DMS 273 (cell line): ENCODE measurements at regions not wholly inside any gene's neighbourhood (a gene's known extent, or its start where the extent isn't known, plus 50 kb on each side); places are given as distances from the start of the nearest gene placed in this dataset.

Experiments used
- DNase-seq: peaks from one replicate; lab custom pipeline; 2025; ENCODE audit not compliant: unreplicated experiment; lab: John Stamatoyannopoulos, UW

DNA sequence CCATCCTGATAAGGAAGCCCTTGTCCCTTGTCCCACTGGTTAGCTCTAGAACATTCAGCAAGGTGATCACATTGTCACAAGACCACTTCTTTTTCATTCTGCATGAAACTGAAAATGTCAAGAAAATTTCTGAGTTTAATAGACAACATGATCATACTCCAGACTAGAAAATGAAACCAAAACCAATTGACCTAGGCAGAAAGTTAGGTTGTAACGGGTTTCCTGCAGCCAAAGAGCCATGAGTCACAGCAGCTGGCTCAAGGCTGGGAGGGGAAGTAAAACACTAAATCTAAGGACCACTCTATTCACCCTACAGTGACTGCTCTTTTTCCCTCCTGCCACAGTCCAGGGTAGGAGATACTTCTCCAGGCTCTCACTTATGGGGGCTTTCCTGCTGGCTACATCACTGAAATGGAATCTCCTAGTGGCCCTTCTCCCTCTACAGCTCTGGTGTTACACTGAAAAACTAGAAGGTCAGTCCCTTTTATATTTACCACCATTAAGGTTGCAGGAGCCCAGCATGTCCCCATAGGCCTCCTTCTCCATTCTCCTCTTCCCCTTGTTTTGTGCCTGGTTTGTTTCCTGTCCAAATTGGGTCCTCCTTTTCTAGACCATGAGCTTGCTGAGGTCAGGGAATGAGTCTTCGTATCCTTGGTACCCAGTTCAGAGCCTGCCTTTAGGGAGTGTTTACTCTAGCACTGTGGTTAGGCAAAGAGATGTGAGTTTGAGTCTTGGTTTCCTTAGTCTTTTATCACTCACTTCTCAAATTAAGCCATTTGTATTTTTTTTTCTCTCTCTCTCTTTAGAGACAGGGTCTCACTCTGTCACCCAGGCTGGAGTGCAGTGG is 236.5 kb upstream of the JUN start:
- peak; percentile 10 for DNase-seq

DNA sequence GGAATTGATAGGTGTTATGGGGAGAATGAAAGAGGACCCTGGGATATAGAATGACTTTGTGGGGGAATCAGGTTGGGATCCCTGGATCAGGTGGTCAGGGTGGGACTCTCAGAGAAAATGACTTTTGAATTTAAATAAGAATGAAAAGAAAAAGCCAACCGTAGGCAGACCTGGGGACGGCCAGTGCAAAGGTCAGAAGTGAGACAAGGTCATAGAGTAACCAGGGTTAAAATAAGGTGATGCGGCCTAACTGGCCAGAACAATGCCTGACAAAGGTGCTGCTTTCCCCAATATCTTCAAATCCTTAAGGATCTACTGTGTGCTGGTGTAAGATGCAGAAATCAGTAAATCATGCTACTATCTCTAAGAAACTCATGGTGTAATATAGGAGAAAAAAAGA is 238.4 kb upstream of the JUN start:
- DNase-seq: no peak

DNA sequence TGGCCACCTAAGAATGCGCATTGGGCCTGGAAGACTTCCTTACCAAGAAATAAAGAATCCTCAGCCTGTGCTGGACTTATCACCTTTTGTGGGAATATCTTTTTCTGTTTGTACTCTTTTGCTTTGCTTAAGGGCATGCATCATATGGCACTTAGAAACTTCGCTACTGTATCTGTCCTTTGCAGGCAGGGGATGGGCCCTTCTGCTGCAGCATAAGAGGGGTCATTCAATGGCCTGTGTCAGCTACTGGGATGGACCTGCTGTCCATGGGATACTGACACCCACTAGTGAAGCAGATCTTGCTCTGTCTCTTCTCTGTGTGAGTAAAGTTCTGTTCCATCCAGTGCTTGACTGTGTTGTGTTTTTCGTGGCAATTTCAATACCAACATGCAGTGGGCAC is 239.0 kb upstream of the JUN start:
- DNase-seq: no peak

DNA sequence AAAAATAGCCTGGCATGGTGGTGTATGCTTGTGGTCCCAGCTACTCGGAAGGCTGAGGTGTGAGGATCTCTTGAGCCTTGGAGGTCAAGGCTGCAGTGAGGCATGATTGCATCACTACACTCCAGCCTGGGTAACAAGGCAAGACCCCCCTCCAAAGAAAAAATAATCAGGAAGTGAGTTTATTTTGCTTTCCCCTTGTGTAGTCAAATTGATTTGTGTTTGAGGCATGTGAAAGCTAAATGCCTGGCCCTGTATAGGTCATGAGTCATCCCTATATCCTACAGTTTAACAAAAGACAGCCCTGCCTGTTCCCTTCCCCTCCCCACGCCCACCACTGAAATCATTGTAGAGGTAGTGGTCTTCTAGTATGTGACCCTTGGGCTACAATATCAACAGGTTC is 241.4 kb upstream of the JUN start:
- no peak for DNase-seq

DNA sequence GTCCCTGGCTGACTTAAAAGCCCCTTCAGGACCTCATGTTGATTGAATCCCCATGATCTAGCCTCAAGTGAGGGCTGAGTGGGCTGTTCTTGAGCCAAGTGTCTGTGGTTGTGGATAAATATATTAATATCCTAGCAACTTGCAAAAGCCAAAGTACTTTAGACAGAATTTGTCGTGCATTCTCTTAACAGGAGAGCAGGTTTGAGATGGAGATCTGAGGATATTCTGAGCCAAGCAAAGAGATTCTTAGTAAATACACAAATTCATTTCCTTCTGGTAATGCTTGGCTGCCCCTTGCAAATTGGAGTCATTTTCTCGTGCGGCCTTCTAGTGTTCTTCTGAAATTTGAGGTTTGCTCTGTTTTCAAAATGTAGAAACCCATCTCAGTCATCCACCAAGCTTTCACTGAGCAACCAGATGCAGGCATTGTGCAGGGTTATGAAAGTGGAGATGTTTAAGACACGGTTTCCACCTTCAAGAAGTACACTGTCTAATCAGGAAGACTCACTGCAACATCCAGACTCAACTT is 242.1 kb upstream of the JUN start:
- DNase-seq: no peak

DNA sequence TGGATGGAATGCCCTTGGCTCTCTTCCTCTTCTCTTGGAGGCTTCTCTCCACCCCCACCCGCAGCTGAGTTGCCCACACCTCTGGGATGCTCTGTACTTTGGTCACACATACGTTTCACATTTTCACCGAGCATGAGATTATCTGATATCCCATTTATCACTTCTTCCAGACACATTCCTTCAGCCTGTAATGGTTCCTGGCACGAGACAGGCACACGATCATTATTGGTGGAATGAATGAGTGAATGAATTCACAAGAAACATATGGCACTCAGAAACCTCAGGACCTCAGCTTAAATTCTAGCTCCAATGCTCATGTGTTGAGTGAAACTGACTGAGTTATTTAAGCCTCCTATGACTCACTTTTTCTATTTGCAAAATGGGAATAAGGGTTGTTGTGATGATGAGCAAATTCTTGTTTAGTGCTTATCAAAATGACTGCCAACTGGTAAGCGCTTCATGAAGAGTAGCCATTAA is 242.7 kb upstream of the JUN start:
- no peak for DNase-seq

DNA sequence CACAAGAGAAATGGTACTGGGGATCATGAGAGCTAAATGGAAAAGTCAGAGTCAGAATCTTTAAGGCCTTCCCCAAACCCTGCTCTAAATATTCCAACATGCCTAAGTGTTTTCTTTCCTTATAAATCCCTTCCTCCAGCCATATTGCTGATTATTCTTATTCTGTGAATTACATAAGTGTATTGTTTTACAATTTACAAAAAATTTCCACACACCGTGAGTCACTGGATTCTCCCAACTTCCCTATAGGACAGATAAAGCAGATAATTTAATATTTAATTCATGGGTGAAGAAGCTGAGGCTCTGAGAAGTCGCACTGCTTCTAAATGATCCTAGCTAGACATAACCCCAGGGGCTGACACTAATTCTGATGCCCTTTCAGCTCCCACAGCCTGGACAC is 243.3 kb upstream of the JUN start:
- no peak for DNase-seq

DNA sequence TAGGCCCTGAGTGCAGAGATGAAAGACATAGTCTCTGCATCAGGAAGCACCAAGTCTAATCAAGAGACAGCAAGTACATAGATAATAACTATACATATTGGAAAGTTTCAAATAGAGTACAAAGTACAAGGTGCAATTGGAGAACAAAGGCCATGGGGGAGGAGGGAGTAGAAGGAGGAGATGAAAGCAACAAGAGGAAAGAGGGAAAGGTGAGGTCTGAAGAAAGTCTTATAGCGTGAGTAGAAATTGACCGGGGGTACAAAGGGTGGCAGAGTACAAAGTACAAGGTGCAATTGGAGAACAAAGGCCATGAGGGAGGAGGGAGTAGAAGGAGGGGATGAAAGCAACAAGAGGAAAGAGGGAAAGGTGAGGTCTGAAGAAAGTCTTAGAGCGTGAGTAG is 244.2 kb upstream of the JUN start:
- DNase-seq: no peak

DNA sequence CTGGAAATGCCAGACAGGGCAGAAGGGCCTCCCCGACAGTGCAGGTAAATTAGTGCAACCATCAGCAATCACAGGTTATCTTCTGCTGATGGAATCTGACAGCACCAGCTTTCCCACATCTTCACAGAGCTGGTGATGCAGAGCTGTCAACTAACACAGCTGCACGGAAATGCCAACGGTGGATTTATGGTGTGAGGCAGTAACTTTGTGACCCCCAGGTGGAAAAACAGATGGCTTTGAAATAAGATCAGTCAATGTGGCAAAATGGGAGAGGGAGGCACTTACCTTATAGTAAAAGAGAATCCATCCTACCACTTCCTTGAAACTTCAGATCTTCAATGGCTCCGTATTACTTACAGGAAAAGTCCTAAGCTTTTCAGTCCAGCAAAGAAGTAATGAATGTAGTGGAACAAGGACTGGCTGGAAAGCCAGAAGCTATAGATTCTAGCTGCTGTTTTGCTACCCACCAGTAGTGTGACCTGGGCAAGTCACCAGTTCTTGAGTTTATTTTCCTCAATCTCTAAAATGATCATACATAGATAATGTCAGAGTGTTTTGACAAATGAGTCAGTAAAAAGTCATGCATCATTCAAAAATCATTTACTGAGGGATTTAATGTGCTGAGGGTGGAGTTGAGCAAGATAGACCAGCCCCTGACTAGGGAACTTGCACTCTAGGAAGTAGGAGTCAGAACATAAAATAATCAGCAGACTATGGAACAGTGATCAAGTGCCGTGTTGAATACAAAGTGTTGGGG is 245.7 kb upstream of the JUN start:
- peak; percentile 41 for DNase-seq

DNA sequence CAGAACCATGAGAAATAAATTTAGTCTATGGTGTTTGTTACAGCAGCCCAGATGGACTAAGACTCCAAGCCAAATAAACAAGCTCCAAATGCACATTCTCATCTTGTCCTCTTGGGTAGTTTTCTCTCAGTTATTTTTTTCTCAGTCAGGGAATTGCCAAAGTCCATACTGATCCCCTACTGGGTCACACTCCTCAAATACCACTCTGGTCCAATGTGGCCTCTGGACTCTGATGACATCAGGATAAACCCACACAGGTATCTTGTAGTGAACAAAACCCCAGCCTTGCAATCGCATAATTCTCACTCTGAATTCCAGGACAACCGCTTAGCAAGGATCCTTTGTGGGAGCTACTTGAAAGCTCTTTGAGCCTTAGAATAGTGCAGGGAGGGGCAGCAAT is 248.4 kb upstream of the JUN start:
- no peak for DNase-seq

DNA sequence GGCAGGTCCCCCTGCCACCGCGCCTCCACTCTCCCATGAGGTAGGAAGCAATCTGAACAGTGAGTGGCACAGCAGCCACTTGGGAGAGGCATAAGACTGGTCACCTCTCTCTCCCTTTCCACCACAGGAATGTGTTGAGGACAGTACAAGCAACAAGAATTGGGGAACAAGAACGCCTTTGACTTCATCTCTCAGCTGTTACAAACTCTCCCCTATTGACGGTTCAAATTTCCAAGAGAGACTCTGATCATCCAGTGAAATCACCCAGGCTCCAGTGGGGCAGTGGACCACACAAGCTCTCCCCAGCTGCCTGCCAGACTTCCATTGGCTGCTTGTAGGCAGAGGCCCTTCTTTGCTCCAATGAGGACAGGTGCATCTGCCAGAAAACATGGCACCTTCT is 249.9 kb upstream of the JUN start:
- no peak for DNase-seq

DNA sequence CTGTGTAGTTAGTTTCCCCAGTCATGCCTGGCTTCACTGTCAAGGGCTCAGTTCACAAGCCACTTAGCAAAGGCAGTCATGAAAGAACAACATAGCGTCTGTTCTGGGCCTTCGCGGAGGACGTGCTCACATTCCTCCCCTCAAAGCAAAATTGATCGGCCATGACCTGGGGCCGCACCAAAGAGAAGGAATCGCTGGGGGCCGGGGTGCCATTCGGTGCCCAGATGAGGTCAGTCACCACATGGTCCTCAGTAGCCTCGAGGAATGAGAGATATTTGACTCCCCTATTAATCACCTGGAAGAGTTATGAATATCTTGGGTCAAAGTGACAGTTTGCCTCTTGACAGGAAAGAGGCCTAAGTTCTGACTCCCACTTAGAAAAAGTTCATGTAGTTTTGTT is 251.1 kb upstream of the JUN start:
- DNase-seq: no peak

DNA sequence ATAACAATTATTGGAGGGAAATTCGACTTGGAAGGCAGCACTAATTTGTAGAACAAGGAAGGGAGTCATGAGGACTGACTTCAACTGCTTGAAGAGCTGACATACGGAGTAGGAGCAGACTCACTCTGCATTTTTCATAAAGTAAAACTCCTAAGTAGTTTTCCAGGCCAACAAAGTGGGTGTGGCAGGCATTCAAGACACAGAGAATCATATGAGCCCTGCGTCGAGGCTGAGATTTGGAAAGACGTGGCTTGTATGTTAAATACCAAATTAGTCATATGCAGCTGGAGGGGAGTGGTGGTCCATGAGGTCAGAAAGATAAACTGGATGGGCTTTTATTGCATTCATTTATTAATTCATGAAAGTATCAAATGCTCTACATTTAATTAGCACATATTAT is 255.7 kb upstream of the JUN start:
- DNase-seq: no peak

DNA sequence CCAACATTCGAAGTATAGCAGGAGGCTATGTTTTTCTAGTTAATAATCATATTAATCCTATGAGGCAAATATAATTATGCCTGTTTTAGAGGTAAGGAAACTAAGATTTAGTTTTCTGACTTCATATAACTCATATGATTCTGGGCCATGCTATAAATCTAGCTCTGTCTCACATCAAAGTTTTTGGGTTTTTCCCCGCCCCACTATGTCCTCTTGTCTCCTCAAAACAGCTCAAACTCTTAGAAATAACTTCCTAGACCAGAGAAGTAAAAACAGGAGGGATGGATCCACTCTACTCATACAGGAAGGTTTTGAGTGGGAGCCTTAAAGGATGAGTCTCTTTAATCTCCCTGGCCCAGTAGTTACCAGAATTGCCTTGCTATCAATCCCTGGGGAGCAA is 256.4 kb upstream of the FGGY start:
- DNase-seq: no peak

DNA sequence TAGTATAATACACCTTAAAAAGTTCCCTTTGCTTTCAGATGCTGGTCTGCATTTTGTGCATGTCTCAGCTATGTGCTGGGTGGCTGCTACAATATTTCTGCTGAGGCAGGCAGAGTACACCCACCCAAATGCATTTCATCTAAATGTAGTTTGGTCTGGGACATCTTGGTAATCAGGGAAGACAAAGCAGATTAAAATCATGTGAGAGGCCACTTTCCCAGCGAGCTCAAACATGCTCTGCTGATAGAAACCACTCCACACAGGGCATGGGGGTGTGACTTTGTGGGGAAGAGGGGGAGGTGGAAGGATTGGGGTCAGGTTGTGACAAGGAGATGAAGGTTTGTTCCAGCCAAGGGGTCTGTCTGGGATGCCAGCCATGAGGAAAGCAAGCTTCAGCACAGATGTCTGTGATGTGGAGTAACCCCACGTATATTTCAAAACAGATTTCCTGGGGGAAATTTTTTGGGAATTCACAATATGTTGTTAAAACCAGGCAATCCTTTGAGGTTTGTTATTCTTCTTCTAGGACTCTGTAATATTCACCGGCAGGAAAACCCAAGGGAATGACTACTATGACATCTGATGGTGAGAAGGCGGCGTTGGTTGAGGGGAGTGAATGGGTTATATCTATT is 255.1 kb upstream of the FGGY start:
- no peak for DNase-seq

DNA sequence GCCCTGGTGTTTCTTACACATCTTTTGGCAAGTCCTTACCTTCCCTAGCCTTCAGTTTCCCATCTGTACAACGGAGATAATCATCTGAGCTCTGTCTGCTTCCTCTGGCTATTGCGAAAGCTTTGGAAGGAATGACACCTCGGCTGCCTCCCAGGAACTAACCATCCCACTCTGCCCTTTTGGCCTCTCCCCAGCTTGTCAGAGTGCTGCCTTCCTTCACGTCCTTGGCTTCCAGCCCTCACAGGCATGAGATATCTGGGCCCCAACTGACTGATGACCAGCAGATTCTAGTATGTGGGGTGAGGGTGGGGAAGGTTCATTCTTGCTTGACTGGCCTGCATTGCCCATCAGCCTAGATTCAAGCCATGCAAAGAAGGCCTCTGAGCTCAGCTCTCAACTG is 253.1 kb upstream of the FGGY start:
- DNase-seq: peak; percentile 50

DNA sequence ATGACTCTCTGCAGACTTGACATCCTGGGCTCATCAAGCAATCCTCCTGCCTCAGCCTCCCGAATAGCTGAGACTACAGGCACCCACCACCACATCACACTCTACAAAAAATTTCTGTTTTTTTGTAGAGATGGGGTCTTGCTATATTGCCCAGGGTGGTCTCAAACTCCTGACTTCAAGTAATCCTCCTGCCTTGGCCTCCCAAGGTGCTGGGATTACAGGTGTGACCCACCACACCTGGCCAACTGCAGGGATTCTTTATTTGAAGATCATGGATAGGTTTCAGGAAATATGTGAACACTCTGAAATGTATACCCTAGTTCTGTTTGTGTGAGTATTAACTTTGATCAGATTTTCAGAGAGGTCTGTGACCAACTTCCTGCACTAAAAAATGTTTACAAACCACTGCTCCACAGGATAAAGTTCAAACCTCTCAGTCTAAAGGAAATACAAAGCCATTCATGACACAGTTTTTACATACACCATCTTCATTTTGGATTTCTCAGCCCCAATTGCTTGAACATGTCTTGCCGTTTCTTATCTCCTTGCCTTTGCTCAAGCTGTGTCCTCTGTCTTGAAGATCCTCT is 252.3 kb upstream of the FGGY start:
- DNase-seq: no peak

DNA sequence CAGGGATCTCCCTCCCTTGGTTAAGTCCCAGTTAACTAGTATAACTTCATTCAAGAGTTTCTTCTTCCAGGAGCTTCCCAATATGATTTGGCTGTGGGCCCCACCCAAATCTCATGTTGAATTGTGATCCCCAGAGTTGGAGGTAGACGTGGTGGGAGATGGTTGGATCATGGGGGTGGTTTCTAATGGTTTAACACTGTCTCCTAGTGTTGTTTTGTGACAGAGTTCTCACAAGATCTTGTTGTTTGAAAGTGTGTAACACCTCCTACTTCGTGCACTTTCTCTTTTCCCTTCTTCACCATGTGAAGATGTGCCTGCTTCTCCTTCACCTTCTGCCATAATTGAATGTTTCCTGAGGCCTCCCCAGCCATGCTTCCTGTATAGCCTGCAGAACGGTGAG is 251.8 kb upstream of the FGGY start:
- no peak for DNase-seq

DNA sequence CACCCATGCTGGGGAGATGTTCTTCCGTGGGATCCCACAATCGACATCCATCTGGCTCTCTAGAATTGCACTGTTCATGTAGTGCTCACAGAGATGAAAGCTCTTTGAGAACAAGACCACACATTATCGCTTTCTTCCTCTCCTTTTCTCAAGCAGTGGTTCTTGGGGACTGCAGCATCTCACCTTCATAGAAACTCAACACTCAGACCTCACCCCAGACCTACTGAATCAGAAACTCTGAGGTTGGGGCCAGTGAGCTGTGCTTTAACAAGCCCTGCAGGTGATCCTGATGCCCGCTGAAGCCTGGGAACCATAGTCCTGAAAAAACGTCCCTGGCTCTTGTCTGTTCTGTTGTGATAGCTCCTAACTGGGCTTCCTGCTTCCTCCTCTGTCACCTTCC is 251.3 kb upstream of the FGGY start:
- no peak for DNase-seq

DNA sequence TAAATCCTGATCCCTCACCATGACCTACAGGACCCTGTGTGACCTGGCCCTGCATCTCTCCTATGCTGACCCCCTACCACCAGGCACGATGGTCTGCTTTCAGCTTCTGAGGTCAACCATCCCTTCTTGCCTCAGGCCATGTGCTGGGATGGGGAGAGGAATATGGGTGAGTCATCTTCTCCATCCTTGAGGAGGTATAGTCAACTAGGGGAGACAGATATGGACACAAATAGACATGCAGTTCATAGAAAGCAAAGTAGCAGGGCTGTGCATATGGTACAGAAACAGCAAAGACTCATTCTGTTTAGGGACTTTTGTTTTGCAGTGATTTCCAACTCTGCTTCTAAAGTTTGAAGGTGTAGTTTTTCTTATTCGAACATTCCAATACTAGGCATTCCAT is 250.8 kb upstream of the FGGY start:
- DNase-seq: no peak

DNA sequence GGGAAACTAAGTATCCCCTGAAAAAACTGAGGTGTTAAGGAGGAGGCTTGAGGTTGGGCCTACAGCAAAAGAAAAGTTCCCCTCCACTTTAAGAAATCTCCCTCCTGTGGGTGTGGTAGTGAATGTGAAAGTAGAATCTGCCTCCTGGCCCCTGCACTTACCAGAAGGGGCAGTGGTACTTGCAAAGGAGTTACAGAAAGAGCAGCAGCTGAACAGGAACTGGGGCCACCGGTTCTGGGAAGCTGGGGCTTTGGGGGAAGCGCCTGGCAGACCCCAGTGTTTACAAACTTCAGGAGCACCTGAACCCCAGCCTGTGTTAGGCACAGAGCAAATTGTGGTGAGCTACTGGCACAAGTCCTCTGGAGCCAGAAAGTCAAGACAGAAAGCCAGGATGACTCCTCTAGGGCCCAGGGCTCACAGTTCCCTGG is 250.2 kb upstream of the FGGY start:
- DNase-seq: peak; percentile 13
